Common myeloid progenitor, CD34-positive (primary cell): ENCODE measurements at regions not wholly inside any gene's neighbourhood (a gene's known extent, or its start where the extent isn't known, plus 50 kb on each side); places are given as distances from the start of the nearest gene placed in this dataset.

Experiments
- CTCF ChIA-PET: fragments of 350-600 bp; sonication (Branson Sonifier 250); formaldehyde crosslinking; loops from one replicate; lab custom pipeline; 2021; ENCODE audit warnings: antibody characterized with exemption; lab: Charles Lee
- POLR2A ChIA-PET: fragments of 350-600 bp; sonication (Branson Sonifier 250); formaldehyde crosslinking; loops from one replicate; lab custom pipeline; 2021; ENCODE audit warnings: antibody characterized with exemption; lab: Charles Lee
- DNase-seq, 3 donors: peaks; one replicate each; pipeline versions ENCODE4 v3.0.0 to v3.0.0-alpha.2; 2013
- H3K27ac ChIP-seq, 2 experiments: 1 replicate in 1 of 2; 2 replicates in 1 of 2; pipeline ENCODE4 v1.7.0; 2013; ENCODE audit warnings: inconsistent platforms in 2 of 2, low read length in 2 of 2, mild to moderate bottlenecking in 2 of 2, low read depth in 1 of 2, moderate library complexity in 1 of 2; ENCODE audit not compliant: severe bottlenecking in 2 of 2, insufficient read depth in 1 of 2, poor library complexity in 1 of 2
- H3K27me3 ChIP-seq, 5 experiments: replicated peaks in 2 of 5; 1 replicate in 3 of 5; 2 replicates in 2 of 5; pipeline versions ENCODE4 v1.6.1 to v1.7.0; 2013; ENCODE audit warnings: low read length in 4 of 5, mild to moderate bottlenecking in 2 of 5, moderate library complexity in 2 of 5, inconsistent platforms in 1 of 5; ENCODE audit not compliant: insufficient read depth in 5 of 5, control insufficient read depth in 4 of 5
- H3K36me3 ChIP-seq, 4 experiments: 1 replicate in 2 of 4; 2 replicates in 2 of 4; pipeline versions ENCODE4 v1.6.1 to v1.7.0; 2013; ENCODE audit warnings: low read length in 3 of 4, control low read depth in 1 of 4, mild to moderate bottlenecking in 1 of 4; ENCODE audit not compliant: control insufficient read depth in 4 of 4, insufficient read depth in 4 of 4
- H3K4me1 ChIP-seq, 4 experiments: 1 replicate in 3 of 4; 2 replicates in 1 of 4; pipeline versions ENCODE4 v1.6.1 to v1.7.1; 2013; ENCODE audit warnings: low read length in 3 of 4, mild to moderate bottlenecking in 3 of 4, control low read depth in 1 of 4, inconsistent platforms in 1 of 4, moderate library complexity in 1 of 4; ENCODE audit not compliant: control insufficient read depth in 4 of 4, insufficient read depth in 4 of 4; ENCODE audit errors: control extremely low read depth in 1 of 4
- H3K4me3 ChIP-seq, 7 experiments: 1 replicate in 4 of 7; 2 replicates in 3 of 7; pipeline versions ENCODE4 v1.5.1 to v1.7.0; 2013; ENCODE audit warnings: mild to moderate bottlenecking in 7 of 7, low read length in 6 of 7, moderate library complexity in 6 of 7, inconsistent platforms in 2 of 7, low read depth in 2 of 7, control low read depth in 1 of 7; ENCODE audit not compliant: insufficient read depth in 4 of 7, control insufficient read depth in 1 of 7; ENCODE audit errors: extremely low read depth in 1 of 7
- H3K9me3 ChIP-seq, 5 experiments: 1 replicate in 4 of 5; 2 replicates in 1 of 5; pipeline versions ENCODE4 v1.6.1 to v1.7.1; 2013; ENCODE audit warnings: low read length in 4 of 5, mild to moderate bottlenecking in 2 of 5, inconsistent platforms in 1 of 5, low read depth in 1 of 5, moderate library complexity in 1 of 5; ENCODE audit not compliant: control insufficient read depth in 4 of 5, insufficient read depth in 2 of 5; ENCODE audit errors: control extremely low read depth in 1 of 5
- WGBS: methylation state at CpG from one replicate; pipeline ENCODE4 v1.1.5; 2013; ENCODE audit not compliant: insufficient coverage; 5-methylcytosine and 5-hydroxymethylcytosine counted together

GRCh38 chr17:37838276-37838675 lies 85.9 kb upstream of the TBC1D3K start:
- CTCF ChIA-PET = no interaction called here
- 98% methylated on average over 7 of the region's 8 CpGs for WGBS

GRCh38 chr17:37836593-37836992 lies 87.6 kb upstream of the TBC1D3K start:
- H3K9me3 ChIP-seq = no peaks in the 10 kb centered on the region
- POLR2A ChIA-PET = no interaction called here
- H3K4me3 ChIP-seq = no peak overlapping the region
- H3K4me1 ChIP-seq = peaks cover 0 to 10% (median 7%) of the 10 kb centered on the region in 4 experiments
- no CpG with 5 or more reads among the region's 2 CpGs for WGBS
- no peak overlapping the region for H3K27ac ChIP-seq
- DNase-seq = no peak
- no peaks in the 10 kb centered on the region for H3K27me3 ChIP-seq
- no peaks in the 10 kb centered on the region for H3K36me3 ChIP-seq
- CTCF ChIA-PET = interaction anchor here (0.6 kb wide), 1 partner anchor 466 kb away, joined by 3 read pairs; no protein-coding TSS in a partner anchor

More at GRCh38 chr17:37838276-37838675, 85.9 kb upstream of the TBC1D3K start:
- no peaks in the 10 kb centered on the region for H3K27me3 ChIP-seq
- no peak overlapping the region for H3K4me3 ChIP-seq
- POLR2A ChIA-PET = no interaction called here
- H3K36me3 ChIP-seq = no peaks in the 10 kb centered on the region
- H3K27ac ChIP-seq = no peak overlapping the region
- no peak for DNase-seq
- no peaks in the 10 kb centered on the region for H3K9me3 ChIP-seq
- H3K4me1 ChIP-seq = peaks cover 0 to 7% (median 3%) of the 10 kb centered on the region in 4 experiments

DNA sequence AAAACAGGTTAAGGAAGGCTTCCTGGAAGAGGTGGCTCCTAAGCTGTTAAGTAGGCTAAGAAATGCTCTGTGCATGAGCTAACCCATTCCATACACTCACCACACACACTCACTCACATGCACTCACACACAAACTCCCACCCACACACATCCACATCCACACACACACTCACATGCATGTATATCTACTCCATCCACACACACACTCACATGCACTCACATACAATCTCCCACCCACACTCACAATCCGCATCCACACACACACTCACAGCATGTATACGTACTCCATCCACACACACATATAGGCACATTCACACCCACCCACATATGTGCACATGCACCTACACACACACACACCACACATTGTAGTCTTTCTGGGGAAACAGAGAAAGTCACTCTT lies 89.3 kb upstream of the HNF1B start:
- no peak overlapping the region for H3K4me3 ChIP-seq
- ChIA-PET POLR2A (no interaction called here), CTCF (interaction anchor here (0.7 to 1.0 kb wide), 2 partner anchors 10 to 14 kb away, joined by 3 read pairs; no protein-coding TSS in a partner anchor)
- peaks cover 6 to 20% (median 16%) of the 10 kb centered on the region in 4 experiments for H3K4me1 ChIP-seq
- 95% methylated on average over 2 of the region's 2 CpGs for WGBS
- H3K9me3 ChIP-seq = no peaks in the 10 kb centered on the region
- H3K36me3 ChIP-seq = no peaks in the 10 kb centered on the region
- H3K27me3 ChIP-seq = no peaks in the 10 kb centered on the region
- no peak for DNase-seq
- H3K27ac ChIP-seq = no peak overlapping the region

GRCh38 chr17:37833237-37833859 lies 88.5 kb upstream of the HNF1B start:
- CTCF ChIA-PET = no interaction called here
- 57% methylated on average over 9 of the region's 11 CpGs for WGBS
- POLR2A ChIA-PET = no interaction called here

GRCh38 chr17:37831986-37832385 lies 87.1 kb upstream of the HNF1B start:
- no peaks in the 10 kb centered on the region for H3K36me3 ChIP-seq
- 100% methylated on average over 2 of the region's 2 CpGs for WGBS
- H3K4me1 ChIP-seq = peaks cover 19 to 41% (median 36%) of the 10 kb centered on the region in 4 experiments
- H3K4me3 ChIP-seq = no peak overlapping the region
- ChIA-PET POLR2A (no interaction called here), CTCF (interaction anchor here (0.9 to 2.5 kb wide), 3 partner anchors 12 to 22 kb away, joined by 3 to 6 read pairs (median 4); no protein-coding TSS in a partner anchor)
- H3K9me3 ChIP-seq = no peaks in the 10 kb centered on the region
- H3K27me3 ChIP-seq = no peaks in the 10 kb centered on the region
- DNase-seq = no peak
- no peak overlapping the region for H3K27ac ChIP-seq

More at GRCh38 chr17:37833237-37833859, 88.5 kb upstream of the HNF1B start:
- Histone ChIP-seq H3K4me1 (peaks cover 13 to 28% (median 24%) of the 10 kb centered on the region in 4 experiments), H3K9me3 (no peaks in the 10 kb centered on the region), H3K27me3 (no peaks in the 10 kb centered on the region), H3K4me3 (no peak overlapping the region), H3K36me3 (no peaks in the 10 kb centered on the region), H3K27ac (no peak overlapping the region)
- peak in 2 of 3 donors; percentile 50 to 60 for DNase-seq

DNA sequence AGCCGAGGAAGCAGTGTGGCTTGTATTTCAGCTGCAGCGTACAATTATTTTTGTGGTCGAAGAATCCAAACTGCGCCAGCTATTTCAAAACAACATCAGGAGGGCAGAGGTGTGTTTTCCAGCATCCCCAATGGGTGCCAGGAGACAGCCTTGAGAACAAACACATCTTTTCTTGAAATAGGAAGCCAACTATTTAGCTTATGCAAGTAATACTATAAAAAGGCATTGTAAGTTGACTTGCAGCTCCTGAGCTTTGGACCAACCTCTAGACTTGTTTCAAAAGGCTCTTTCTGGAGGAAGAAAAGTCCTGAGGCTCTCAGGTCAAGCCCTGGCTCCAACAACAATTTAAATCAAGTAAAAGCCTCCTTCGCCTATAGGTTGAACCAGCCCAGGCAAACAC lies 86.6 kb upstream of the HNF1B start:
- H3K9me3 ChIP-seq = no peaks in the 10 kb centered on the region
- WGBS = 100% methylated on average over 1 of the region's 5 CpGs
- CTCF ChIA-PET = interaction anchor here (0.5 to 2.5 kb wide), 4 partner anchors 13 to 272 kb away, joined by 3 to 6 read pairs (median 4); no protein-coding TSS in a partner anchor
- DNase-seq = no peak
- H3K4me1 ChIP-seq = peaks cover 19 to 46% (median 40%) of the 10 kb centered on the region in 4 experiments
- no peaks in the 10 kb centered on the region for H3K27me3 ChIP-seq
- no peak overlapping the region for H3K4me3 ChIP-seq
- POLR2A ChIA-PET = interaction anchor here (0.7 kb wide), 1 partner anchor 8 kb away, joined by 5 read pairs; no protein-coding TSS in a partner anchor
- no peak overlapping the region for H3K27ac ChIP-seq
- H3K36me3 ChIP-seq = no peaks in the 10 kb centered on the region
